GM06990 (cell line): ENCODE measurements at regions not wholly inside any gene's neighbourhood (a gene's known extent, or its start where the extent isn't known, plus 50 kb on each side); places are given as distances from the start of the nearest gene placed in this dataset.

Experiments used
- DNase-seq: peaks from one replicate; pipeline ENCODE4 v3.0.0-alpha.2; 2011; ENCODE audit not compliant: insufficient read length; ENCODE audit errors: extremely low read depth
- H3K27me3 ChIP-seq: replicated peaks from 2 replicates; pipeline ENCODE4 v1.6.0; 2011; ENCODE audit warnings: low read length; ENCODE audit not compliant: control insufficient read depth, insufficient read depth
- H3K36me3 ChIP-seq: 2 replicates; pipeline ENCODE4 v1.5.1; 2011; ENCODE audit warnings: low read length; ENCODE audit not compliant: control insufficient read depth, insufficient read depth
- H3K4me3 ChIP-seq: replicated peaks from 2 replicates; pipeline ENCODE4 v1.5.1; 2011; ENCODE audit warnings: low read depth, mild to moderate bottlenecking, control low read depth, low read length
- TF ChIP-seq, protein P1 (sequence below): IDR thresholded peaks from 2 replicates; pipeline ENCODE4 v1.5.1; 2011; ENCODE audit warnings: low read length, control low read depth, mild to moderate bottlenecking, inconsistent platforms; ENCODE audit not compliant: insufficient read depth, poor library complexity, severe bottlenecking

DNA sequence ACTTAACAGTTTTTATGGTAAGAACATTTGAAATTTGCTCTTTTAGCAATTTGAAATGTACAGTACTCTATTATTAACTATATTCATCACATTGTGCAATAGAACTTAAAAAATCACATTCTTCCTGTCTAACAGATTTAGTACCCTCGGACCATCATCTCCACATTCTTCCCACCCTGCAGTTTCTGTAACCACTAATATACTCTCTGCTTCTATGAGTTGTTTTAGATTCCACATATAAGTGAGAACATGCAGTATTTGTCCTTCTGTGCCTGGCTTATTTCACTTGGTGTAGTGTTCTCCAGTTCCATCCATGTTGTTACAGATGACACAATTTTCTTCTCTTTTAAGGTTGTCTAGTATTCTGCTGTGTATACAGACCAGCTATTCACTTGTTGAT is 88.9 kb upstream of the SEC61G start:
- Histone ChIP-seq H3K4me3 (no peak overlapping the region), H3K36me3 (no peaks in the 10 kb centered on the region), H3K27me3 (no peaks in the 10 kb centered on the region)
- DNase-seq: no peak
- TF ChIP-seq, protein P1, sequence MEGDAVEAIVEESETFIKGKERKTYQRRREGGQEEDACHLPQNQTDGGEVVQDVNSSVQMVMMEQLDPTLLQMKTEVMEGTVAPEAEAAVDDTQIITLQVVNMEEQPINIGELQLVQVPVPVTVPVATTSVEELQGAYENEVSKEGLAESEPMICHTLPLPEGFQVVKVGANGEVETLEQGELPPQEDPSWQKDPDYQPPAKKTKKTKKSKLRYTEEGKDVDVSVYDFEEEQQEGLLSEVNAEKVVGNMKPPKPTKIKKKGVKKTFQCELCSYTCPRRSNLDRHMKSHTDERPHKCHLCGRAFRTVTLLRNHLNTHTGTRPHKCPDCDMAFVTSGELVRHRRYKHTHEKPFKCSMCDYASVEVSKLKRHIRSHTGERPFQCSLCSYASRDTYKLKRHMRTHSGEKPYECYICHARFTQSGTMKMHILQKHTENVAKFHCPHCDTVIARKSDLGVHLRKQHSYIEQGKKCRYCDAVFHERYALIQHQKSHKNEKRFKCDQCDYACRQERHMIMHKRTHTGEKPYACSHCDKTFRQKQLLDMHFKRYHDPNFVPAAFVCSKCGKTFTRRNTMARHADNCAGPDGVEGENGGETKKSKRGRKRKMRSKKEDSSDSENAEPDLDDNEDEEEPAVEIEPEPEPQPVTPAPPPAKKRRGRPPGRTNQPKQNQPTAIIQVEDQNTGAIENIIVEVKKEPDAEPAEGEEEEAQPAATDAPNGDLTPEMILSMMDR: no peak

DNA sequence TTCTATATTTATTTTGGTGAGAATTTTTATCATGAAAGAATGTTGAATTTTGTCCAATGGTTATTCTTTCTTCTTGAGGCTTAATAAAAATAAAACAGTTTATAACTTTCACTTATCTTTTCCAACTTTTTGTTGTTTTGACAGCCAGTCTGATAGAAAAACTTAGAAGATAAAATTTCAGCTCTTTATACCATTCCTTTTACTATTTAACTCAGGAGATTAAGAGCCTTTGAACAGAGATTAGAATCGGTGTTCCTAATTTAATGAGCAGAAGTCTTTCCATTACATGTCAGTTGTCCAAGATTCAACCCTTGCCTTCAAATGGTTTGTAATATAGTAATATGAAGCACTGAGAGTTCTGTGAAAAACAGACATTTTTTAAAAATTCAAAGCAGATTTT is 97.8 kb upstream of the SEC61G start:
- Histone ChIP-seq H3K4me3 (no peak overlapping the region), H3K36me3 (no peaks in the 10 kb centered on the region), H3K27me3 (no peaks in the 10 kb centered on the region)
- TF ChIP-seq, protein P1: no peak
- no peak for DNase-seq

DNA sequence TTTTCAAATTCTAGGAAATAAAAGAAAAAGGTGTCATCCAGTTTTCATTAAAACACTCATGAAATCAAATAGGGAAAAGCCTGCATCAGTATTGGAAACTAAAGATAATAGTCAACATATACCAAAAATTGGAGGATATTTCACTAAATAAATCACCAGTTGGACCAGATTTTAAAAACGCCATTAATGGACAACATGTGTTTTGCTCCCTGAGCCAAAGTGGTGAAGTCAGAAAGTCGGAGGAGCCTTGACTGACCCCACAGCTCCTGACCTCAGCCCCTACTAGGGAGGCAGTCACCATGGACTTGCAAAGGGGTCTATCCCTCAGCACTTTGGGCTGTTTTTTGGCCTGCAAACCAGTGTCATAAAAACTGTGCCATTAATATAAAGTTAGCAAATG is 98.3 kb upstream of the SEC61G start:
- TF ChIP-seq, protein P1: no peak
- no peak overlapping the region for H3K4me3 ChIP-seq
- H3K27me3 ChIP-seq: no peaks in the 10 kb centered on the region
- H3K36me3 ChIP-seq: no peaks in the 10 kb centered on the region
- DNase-seq: no peak

DNA sequence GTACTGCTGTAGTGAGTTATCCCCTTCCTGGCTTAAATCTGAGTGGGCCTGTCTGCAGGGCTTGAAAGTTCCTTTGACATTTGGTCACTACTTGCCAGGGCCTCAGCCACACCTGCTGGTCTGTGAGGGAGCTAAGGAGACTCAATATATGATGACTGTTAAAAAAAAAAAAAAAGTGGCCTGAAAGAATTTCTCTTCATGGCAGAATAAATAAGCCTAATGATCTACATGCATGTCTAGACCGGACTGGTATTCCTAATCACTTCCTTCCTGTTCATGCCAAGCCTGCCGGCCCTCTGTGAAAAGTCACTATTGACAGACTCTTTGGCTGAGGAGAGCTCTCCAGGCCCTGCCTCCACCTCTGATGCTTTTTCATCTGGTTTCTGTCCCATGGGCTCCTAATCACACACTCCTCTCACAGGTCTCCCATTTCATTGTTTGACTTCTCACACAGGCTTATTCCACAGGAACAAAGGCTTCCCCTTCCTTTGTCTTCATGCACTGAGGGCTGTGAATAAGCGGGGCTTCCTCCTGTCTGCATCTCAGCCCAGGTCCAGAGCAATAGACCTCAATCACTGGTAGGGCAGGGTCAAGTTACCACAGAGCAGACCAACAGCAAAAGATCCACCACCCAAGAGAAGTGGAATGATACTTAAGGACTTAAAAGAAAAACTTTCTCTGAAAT is 99.1 kb upstream of the SEC61G start:
- no peaks in the 10 kb centered on the region for H3K36me3 ChIP-seq
- DNase-seq: no peak
- no peaks in the 10 kb centered on the region for H3K27me3 ChIP-seq
- H3K4me3 ChIP-seq: no peak overlapping the region
- TF ChIP-seq, protein P1: no peak

DNA sequence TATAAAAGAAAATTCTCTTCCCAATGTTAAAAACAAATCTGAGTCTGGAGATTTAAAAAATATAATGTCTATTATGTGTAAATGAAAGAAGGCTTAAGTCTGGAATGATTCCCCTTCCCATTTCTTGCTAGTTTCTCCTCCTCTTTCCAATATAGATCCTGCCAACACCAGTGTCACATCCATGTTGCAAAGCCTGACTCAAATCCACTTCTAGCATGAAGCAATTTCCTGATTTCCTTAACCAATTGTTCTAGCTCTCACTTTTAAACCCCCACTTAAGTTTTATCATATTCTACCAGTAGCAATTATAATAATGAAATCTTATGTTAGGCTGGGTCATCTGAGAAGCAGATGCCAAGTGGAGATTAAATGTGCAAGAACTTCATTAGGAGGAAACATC is 100.1 kb upstream of the SEC61G start:
- TF ChIP-seq, protein P1: no peak
- no peaks in the 10 kb centered on the region for H3K36me3 ChIP-seq
- no peaks in the 10 kb centered on the region; the same call in 1 of the 2 replicates for H3K27me3 ChIP-seq
- DNase-seq: no peak
- no peak overlapping the region for H3K4me3 ChIP-seq

- Histone ChIP-seq H3K36me3 (no peaks in the 10 kb centered on the region), H3K4me3 (no peak overlapping the region), H3K27me3 (no peaks in the 10 kb centered on the region; the same call in 1 of the 2 replicates)
- no peak for DNase-seq
- TF ChIP-seq, protein P1: no peak
Observed at GRCh38 chr7:54859545-54859944, 100.5 kb upstream of the SEC61G start.
